GOT3 (cell line): ENCODE measurements at regions not wholly inside any gene's neighbourhood (a gene's known extent, or its start where the extent isn't known, plus 50 kb on each side); places are given as distances from the start of the nearest gene placed in this dataset.
"Not testable (repeated sequence)": the region's sequence is repeated elsewhere in the genome, so short reads cannot be mapped to it uniquely, and the experiment has no call there.

ENCODE experiments used
- DNase-seq: peaks from one replicate; lab custom pipeline; 2025; ENCODE audit warnings: mixed read lengths; lab: John Stamatoyannopoulos, UW

DNA sequence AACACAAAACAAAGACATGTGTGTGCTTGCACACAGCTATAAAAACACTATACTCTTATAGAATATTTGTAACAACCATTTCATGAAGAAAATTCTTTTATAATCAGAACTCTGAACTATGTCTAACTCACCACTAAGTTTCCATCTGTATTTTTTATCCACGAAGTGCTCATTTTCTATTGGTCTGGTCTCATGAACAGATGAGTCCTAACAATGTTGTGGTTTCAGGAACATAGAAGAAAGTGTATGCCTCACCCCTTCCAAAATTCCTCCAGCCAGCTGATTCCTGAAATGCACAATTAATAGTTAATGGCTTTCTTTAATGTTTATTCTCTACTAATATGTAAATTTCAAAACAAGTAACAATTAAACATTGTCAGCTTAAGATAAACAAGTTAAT, 325.3 kb upstream of the GRAMD2B start:
- DNase-seq = no peak

DNA sequence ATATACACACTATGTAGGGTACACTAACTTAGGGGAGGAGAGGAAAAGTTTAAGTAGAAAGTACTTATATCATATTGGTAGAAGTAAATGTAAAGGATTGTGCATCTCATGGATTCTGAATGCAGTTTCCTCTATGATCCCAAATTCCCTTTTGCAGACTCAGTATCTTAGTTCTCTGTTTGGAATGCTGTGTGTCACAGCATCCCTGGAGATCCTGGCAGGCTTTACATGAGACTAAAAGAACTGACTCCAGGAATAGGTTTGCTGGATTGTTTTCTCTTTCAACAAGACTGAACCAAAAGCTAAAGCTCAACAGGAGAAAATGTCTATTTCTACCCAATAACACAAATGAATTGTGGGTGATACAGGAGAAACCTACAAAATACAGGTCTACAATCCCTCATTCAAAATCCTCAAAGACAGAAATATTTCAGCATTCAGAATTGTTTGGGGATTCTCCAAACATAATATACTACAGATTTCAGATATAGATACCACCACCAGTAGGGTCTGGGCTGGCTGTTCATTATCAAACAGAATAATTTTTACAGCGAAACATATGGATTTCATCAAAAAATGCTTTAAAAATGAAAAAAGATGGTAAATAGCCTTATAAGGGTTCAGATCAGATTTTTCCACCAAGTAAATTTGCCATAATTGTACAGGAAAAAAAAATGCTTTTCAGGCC, 324.7 kb upstream of the GRAMD2B start:
- no peak for DNase-seq

DNA sequence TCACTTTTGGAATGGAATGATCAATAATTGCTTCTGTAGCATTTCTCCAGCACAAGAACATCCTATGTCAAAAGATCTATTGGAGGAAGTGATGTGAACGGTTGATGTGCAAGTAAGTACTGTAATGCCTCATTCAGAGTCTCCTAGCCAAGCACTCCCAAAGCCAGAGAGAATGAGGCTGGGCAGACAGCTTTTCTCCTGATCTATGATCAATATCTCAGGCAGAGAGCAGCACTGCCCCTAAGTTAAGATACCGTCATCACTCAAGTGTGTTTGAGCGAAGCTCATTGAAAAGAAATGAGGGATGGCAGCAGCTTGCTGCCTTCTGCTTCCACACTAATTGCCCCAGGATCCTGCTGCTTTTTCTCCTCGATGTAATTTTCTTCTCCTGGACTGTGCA, 324.1 kb upstream of the GRAMD2B start:
- no peak for DNase-seq

DNA sequence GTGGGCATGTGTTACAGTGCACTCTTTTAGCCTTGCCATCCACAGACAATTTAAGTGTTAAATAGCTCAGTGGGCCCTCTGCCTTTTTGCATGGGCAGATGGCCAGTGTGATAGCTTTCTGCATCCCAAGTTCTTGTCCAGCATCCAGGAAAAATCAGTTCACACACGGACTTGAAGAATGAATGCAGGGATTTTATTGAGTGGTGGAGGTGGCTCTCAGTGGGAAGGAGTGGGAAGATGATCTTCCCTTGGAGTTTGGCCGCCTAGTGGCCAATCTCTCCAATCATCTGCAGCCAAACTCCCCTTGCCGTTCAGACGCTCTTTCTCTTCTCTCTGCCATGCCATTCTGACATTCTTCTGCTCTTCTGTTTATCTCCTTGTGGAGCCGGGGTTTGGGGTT, 322.4 kb upstream of the GRAMD2B start:
- DNase-seq = no peak

DNA sequence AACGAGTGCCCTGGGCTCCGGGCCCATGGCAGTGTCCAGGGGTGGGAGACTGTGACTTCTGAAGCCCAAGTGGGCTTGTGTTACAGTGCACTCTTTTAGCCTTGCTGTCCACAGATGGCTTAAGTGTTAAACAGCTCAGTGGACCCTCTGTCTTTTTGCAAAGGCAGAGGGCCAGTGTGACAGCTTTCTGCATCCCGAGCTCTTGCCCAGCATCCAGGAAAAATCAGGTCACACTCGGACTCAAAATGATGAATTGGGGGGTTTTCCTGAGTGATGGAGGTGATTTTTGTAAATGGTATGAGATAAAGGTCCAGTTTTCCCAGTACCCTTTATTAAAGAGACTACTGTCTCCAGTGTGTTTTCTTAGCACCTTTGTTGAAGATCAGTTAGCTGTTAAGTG, 321.3 kb upstream of the GRAMD2B start:
- DNase-seq = no peak

DNA sequence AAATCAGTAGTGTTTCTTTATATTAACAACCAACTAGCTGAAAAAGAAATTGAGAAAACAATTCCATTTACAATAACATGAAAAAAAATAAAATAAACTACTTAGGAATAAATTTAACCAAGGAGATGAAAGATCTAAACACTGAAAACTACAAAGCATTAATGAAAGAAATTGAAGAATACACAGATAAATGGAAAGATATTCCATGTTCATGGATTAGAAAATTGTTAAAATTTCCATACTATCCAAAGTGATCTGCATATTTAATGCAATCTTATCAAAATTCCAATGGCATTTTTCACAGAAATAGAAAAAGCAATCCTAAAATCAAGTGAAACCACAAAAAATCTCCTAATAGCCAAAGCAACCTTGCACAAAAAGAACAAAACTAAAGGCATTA, 320.2 kb upstream of the GRAMD2B start:
- DNase-seq = no peak

DNA sequence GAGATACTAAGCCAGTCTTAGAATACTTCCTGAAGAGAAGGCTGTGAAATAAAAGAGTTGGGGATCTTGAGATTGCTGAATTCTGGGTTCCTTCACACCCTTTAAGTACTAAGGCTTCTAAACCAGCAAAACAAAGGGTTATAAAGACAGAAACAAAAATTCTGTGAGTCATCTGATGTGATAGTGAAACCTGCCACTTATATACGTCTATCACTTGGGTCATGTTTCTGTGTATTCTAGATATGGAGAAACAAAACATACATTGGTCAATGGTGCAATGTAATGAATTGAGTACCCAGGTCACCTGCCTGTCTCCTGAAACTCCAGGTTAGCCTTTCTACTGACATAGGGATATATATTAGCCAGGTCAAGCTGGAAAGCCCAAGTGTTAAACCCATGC, 319.3 kb upstream of the GRAMD2B start:
- no peak for DNase-seq

DNA sequence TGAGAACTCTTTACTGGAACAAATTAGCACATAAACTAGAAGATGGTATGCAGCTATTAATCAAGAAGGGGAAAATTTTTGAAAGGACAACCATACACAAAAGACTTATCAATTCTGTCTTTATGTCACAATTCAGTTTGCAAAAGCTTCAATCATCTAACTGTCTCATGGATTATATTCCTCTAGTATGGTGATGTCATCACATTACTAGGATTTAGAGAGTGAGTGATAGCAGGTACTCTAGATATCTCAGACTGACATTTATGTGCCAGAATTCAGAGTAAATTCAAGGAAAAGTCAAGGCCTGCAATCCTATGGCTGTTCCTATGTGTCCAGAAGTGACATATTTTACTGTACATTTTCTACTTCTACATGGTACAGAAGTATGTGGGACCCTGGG, 318.9 kb upstream of the GRAMD2B start:
- DNase-seq = no peak

DNA sequence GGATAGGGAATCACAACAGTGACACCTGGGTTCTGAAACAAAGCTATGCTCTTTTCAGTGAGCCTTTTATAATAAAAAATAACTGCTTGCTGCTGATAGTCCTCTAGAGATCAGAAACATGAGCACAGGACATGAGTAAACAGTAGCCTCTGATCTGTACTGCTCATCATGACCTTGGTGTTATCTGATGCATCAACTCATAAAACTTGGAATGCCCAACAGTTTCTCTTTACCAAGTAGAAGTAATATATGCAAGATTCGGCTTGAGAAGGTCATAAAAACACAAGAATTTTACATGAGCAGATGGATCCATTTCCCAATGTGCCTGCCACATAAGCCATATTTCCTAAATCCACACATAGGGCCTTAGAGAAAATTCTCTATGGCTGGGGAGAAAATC, 318.3 kb upstream of the GRAMD2B start:
- no peak for DNase-seq

DNA sequence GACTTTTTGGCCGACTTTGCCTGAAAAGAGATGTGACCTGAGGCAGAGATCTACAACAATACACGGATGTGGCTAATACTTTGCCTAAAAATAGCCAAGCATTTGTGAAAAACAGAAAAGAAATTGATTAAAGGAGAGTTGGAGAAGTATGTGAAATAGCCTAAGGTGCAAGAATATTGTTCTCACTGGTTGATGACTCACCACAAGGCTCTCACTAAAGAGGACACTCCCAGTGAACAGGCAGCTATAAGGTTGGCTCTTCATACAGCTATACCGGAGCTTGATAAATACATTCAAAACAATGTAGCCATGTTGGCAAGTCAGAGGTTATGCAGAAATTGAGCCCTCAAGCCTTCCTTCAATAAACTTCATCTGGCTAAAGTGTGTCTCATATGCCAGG, 317.2 kb upstream of the GRAMD2B start:
- DNase-seq = no peak

DNA sequence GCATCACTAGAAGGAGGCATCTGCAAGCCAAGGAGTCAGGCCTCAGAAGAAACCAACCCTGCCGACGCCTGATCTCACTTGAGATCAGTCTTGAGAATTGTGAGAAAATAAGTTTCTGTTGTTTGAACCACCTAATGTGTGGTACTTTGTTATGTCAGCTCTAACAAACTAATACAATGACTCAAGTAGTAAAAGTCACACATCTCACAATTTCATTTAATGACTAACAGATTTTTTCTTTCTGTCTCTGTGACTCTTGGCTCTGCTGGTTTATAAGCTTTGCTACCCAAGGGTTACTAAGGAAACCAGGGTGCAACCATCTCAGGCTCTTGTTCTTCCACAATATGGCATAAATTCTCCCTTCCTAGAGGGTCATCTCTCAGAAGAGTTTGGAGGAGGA, 315.8 kb upstream of the GRAMD2B start:
- DNase-seq = no peak

DNA sequence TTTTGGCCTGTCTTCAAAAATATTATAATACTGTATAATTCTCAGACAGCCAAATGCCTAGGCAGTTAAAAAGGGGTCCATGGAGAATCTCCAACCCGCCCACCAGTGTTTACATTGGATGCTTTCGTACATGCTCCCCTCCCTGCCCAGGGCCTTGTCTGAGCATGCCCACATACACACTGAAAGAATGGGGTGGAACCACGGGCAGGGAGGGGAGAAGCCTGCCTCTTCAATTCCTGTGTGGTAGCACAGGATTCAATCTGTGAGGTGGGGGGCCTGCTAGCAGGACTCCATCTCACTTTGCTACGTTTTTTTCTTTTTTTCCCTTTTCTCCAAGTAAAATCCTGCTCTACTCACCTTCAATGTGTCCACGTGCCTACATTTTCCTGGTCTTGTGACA, 314.7 kb upstream of the GRAMD2B start:
- DNase-seq = no peak

DNA sequence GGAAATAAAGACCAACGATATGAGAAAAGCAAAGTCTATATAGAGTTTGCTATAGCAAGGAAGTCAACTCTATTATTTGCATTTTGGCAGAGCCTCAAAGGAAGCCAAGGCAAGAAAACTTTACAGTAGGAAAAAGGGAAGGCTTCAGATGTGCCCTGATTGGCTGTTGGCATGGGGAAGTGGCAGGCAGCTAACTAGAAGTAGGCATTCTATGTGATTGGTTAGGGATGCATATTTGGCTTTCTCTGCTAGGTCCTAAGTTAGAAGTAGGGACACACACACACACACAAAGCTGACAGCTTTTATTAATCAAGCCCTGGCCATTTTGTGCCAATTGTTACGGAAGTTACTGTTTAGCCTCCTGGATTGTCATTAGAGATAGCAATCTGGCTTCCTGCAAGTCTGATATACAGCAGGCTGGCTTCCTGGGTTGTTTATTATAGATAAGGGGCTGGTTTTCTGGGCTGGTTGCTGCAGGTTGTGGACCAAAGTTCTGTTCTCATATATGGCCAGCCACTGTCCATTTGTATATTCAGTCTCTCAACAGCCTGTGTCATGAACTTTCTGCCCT, 308.1 kb upstream of the GRAMD2B start:
- no peak for DNase-seq

DNA sequence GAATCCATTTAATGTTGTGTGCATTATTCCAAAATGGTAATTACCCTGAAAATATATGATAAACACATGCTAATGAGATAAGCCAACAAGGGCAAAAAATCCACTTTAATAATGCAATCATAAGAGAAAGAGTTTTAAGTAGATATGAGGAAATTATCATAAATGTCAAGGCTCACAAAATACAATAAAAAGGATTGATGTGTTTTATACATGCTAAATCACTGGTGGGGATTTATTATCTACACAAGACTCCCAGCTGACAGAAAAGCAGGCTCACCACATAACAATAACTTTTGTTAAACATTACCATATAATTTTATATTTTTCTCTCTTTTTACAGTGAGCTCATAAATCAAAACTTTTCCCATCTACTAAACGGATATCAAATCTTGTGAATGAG, 306.2 kb upstream of the GRAMD2B start:
- DNase-seq = no peak

DNA sequence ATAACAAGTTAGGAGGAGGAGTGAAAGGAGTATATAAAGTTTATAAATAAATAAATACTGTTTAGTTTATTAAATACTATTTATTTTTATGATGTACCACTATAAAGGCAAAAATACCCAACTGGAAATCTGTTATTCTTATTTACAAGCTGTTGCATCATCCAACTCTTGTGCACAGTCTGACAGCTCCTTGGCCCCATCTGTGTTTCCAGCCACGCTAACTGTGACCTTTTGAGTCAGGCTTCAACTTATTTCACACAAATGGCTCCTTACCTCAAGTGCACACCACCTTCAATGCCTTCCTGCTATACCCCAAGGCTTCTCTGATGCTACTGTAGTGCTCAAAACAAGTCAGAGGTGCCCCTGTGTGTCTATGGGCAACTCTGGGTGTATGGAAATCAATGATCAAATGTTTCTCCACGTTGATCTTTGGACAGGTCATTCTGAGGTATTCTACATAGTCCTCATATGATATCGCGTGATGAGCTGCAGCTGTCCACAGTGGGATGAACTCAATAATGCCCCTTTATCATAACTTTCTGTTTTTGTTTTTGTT, 303.2 kb upstream of the GRAMD2B start:
- no peak for DNase-seq

DNA sequence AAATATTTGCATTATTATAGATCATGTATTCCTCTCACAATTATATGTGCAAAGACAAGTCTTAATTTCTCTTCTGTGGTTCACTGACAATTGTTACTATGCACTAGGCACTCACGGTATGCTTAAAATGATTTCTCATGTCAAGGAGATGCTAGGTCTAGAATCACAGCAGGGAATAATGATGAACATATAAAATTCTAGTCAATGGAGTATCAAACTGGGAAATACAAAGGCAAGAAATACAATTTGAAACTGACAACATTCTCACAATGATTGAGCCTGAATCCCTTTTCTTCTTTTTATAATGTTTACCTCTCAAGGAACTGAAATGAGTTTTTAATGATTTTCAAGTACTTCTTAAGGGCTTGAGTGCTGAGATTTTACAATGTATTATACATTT, 302.3 kb upstream of the GRAMD2B start:
- no peak for DNase-seq

DNA sequence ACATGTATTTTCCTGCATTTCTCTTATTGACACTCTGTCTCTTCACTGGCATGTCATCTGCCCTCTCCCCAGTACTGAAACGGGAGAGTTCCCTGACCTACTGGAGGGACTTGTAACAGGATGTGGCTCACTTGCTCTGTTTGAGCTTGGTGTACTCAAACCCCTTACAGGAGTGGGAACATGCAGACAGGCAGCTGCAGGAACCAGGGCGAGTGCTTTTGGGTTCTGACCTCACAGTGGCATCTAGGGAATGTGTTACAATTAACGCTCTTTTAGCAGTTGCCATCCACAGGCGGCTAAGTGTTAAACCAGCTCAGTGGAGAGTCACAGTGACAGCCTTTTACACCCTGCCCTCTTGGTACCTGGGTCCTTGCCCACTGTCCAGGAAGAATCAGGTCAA, 300.3 kb upstream of the GRAMD2B start:
- DNase-seq = no peak

DNA sequence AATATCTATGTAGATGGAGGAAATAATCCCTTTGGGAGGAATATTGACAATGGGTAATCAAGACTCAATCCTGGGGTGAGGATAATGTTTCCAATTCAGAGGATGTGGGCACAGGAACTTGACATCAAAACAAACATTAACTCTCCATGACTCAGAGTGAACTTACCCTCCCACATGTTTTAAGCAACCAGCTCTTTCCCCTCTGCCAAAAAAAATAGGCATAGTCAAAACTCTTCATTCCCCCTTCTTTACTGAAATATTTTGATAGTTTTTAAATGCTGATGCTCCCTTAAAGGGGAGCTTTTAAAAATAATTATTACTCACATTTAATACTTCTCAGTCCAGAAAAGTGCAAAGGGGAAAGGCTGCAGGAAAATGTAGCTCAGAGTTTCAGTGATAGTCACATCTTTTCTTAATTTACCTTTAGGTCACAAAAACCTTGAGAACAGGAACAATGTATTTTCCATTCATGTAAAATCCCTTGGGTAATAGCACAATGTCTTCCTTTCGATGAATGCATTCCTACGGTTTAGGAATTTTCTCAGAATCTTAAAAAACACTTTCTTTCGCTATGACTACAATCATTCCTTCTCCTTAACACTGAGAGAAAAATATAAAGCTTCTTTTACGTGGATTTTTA, 298.4 kb upstream of the GRAMD2B start:
- DNase-seq = no peak

DNA sequence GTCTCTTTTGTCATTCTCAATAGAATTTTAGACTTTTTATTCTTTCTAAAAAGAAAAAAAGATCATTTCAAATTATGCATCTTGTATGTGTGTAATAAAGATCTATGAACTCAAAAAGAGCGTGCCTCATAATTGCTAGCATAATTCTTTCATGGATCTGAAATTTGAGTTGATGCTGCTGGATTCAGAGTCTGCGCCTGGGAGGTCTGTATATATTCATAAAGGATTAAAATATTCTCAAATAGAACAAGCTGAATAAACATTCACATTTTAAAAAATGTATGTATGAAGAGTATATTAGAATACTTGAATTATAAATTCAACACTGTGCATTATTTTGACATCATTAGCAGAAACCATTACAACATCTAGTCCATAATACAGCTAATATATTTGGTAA, 297.8 kb upstream of the GRAMD2B start:
- no peak for DNase-seq

DNA sequence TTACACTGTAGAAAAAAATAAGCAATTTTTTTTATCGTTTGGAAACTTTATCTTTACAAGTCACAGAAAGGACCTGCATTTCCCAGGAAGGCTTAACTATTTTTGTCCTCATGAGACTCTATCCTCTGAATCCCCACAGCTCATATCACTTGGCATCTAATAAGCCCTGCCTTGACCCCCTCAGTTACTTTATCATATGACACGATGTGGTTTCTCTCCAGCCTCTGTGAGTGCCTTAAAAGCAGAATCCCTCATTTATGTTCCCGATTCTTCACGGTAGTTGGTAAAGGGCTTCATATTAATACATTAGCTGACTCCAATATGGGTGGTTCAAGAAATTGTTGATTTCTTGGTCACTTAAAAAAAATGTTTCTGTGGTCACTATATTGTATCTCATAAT, 296.6 kb upstream of the GRAMD2B start:
- no peak for DNase-seq

DNA sequence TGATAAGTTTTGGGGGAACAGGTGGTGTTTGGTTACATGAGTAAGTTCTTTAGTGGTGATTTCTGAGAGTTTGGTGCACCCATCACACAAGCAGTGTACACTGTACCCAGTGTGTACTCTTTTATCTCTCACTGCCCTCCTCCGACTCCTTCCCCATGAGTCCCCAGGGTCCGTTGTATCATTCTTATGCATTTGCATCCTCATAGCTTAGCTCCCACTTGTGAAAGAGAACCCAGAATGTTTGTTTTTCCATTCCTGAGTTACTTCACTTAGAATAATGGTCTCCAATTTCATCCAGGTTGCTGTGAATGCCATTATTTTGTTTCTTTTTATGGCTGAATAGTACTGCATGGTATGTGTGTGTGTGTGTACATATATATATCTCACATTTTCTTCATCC, 295.8 kb upstream of the GRAMD2B start:
- DNase-seq = not testable (repeated sequence)

DNA sequence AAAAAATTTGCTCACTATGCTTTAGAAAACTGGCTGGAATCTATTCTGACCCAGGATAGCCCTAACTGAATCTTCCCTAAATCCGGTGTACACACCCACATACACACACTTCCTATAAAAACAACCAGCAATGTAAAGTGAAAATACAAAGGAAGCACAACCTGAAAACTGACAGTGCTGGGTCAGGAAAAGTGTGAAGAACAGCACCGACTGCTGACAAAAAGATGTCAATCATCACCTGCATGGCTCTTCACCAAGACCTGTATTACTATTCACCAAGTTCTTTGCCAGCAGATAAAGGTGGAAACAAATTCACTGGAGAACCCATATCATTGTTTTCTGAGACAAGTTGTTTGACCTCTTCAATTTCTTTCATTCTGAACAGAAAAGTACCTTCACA, 293.8 kb upstream of the GRAMD2B start:
- no peak for DNase-seq

DNA sequence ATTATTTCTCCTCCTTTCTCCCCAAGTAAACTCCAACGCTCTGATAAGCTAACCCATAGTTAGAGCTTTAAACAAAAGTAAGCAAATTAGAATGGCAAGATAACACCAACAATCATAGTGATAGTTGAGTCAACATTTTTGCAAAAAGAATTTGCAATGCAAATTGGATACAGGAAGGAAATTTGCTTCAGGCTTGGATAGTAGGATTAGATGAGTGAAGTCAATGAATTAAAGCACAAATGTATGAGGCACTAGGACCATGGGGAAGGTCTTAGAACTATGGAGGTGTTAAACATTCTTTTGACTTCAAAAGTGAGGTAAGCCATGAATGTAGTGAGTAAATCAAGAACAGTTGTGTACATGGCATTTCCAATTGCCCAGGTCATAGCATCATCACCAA, 289.8 kb upstream of the GRAMD2B start:
- DNase-seq = no peak

DNA sequence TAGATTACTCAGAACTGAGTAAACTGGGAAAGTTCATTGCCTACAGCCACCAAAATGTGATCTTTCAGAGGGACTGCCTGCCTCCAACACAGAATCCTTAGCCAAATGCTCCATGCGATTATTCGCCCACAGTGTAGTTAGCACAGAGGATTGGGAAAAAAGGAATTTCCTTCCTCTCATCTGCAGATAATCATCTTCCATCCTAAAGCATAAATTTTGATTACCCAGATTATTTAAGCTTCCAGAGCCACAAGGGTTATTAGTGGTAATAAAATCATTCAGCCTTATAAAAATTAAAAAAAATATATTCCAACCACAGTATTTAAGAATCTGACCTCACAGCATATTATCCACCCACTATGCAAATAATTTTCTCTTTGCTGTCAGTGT, 285.3 kb upstream of the GRAMD2B start:
- DNase-seq = no peak
